ENCODE measurements at regions not wholly inside any gene's neighbourhood (a gene's known extent, or its start where the extent isn't known, plus 50 kb on each side); places are given as distances from the start of the nearest gene placed in this dataset.

DNA sequence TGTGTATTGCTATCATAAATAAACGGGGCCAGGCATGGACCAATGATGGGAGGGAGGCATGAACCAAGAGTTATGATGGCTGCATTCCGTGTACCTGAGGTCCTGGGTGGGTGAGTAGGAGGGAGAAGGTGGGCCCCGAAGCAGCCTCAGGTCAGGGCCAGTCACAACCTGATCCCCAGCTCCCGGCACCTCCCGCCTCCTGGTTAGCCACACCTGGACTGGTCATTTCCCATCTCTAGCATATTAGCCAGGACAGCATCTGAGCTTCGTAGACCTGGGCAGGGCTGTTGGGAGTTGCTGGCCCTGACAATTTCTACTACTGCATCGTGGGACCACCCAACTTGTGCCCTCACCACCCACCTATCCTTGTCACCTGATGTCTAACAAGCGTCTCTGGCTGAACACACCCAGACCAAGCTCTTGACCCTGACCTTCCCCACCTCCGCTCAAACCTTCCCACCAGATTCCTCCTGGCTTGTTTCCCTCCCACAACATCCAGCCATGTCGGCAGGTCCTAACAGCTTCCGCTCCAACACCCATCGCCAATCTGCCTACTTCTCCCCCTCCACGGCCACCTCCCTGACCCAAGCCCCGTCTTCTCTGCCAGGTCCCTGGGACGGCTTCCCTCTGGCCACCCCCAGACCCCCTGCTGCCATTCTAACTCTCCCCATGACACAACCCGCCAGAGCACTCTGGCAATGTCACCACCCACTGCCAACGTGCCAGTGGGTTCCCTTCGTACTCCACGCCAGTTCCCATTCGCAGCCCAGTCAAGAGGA is 133.8 kb upstream of the IQSEC1 start:
- no peak for TF ChIP-seq POLR2AphosphoS5 (IDR thresholded peaks at IDR 0.05; ENCODE audit: low read depth, low read length)
- TF ChIP-seq POLR2A (IDR thresholded peaks at IDR 0.05; ENCODE audit: low read depth, low read length), result no peak
